Keratinocyte (primary cell): ENCODE measurements at regions not wholly inside any gene's neighbourhood (a gene's known extent, or its start where the extent isn't known, plus 50 kb on each side); places are given as distances from the start of the nearest gene placed in this dataset.
A peak's percentile ranks its signal among the peaks of the same experiment; 100 is the strongest.

Experiments used
- DNase-seq: peaks from one replicate; pipeline ENCODE4 v3.0.0-alpha.2; 2011; ENCODE audit warnings: low read depth, missing footprints, low spot score
- FAIRE-seq: peaks from 2 replicates; lab custom pipeline; 2011; peaks lifted over from hg19 to GRCh38; lab: Jason Lieb, UNC
- H2AFZ ChIP-seq: 2 replicates; pipeline ENCODE4 v1.6.0; 2012; ENCODE audit warnings: low read length, control low read depth, inconsistent platforms; ENCODE audit not compliant: control insufficient read depth
- H3K27ac ChIP-seq: 2 replicates; pipeline ENCODE4 v1.5.1; 2011; ENCODE audit warnings: low read length; ENCODE audit not compliant: control insufficient read depth, insufficient read depth
- H3K27me3 ChIP-seq: 3 replicates; pipeline ENCODE4 v1.6.0; 2011; ENCODE audit warnings: low read length; ENCODE audit not compliant: control insufficient read depth, insufficient read depth; ENCODE audit errors: extremely low read depth
- H3K36me3 ChIP-seq, 2 experiments: 2 replicates in 1 of 2; 3 replicates in 1 of 2; pipeline ENCODE4 v1.5.1; 2011; ENCODE audit warnings: low read length in 2 of 2, mild to moderate bottlenecking in 1 of 2; ENCODE audit not compliant: control insufficient read depth in 2 of 2, insufficient read depth in 2 of 2; ENCODE audit errors: extremely low read depth in 1 of 2
- H3K4me1 ChIP-seq: 3 replicates; pipeline ENCODE4 v1.5.1; 2011; ENCODE audit warnings: low read length; ENCODE audit not compliant: control insufficient read depth, insufficient read depth; ENCODE audit errors: extremely low read depth
- H3K4me2 ChIP-seq: 3 replicates; pipeline ENCODE4 v1.6.0; 2011; ENCODE audit warnings: low read depth, low read length; ENCODE audit not compliant: control insufficient read depth, insufficient read depth; ENCODE audit errors: extremely low read depth
- H3K4me3 ChIP-seq, 3 experiments: fragments of 200-600 bp in 1 of 3; sonication (generic) in 1 of 3; 2 replicates in 2 of 3; 3 replicates in 1 of 3; pipeline ENCODE4 v1.5.1; 2011 to 2016; ENCODE audit warnings: low read length in 3 of 3, mild to moderate bottlenecking in 3 of 3, control low read depth in 2 of 3, inconsistent platforms in 1 of 3, low read depth in 1 of 3, mixed read lengths in 1 of 3, mixed run types in 1 of 3, moderate library complexity in 1 of 3; ENCODE audit not compliant: control insufficient read depth in 2 of 3, insufficient read depth in 2 of 3; ENCODE audit errors: extremely low read depth in 1 of 3
- H3K79me2 ChIP-seq: 2 replicates; pipeline ENCODE4 v1.6.0; 2012; ENCODE audit warnings: low read length; ENCODE audit not compliant: control insufficient read depth, insufficient read depth
- H3K9ac ChIP-seq: 3 replicates; pipeline ENCODE4 v1.6.0; 2011; ENCODE audit warnings: low read length; ENCODE audit not compliant: control insufficient read depth, insufficient read depth; ENCODE audit errors: extremely low read depth
- H3K9me1 ChIP-seq: 3 replicates; pipeline ENCODE4 v1.6.0; 2011; ENCODE audit warnings: low read length; ENCODE audit not compliant: control insufficient read depth, insufficient read depth; ENCODE audit errors: extremely low read depth
- H3K9me3 ChIP-seq: 2 replicates; pipeline ENCODE4 v1.5.1; 2012; ENCODE audit warnings: low read depth, low read length; ENCODE audit not compliant: control insufficient read depth
- H4K20me1 ChIP-seq: 3 replicates; pipeline ENCODE4 v1.6.0; 2011; ENCODE audit warnings: low read length; ENCODE audit not compliant: control insufficient read depth, insufficient read depth; ENCODE audit errors: extremely low read depth
- EZH2 ChIP-seq: IDR thresholded peaks from one replicate; pipeline ENCODE4 v1.6.1; 2012; ENCODE audit warnings: inconsistent platforms, mild to moderate bottlenecking, low read length, moderate library complexity
- dilution Hi-C: fragments of 300-500 bp; cut with MboI; formaldehyde crosslinking; loops from one replicate; pipeline ENCODE4 v1.7.0; 2020; ENCODE audit warnings: low sequenced_read_pairs; ENCODE audit not compliant: extremely low pct_ligation_motif_present
- TF ChIP-seq, protein P1 (sequence below), 3 experiments: IDR thresholded peaks in 1 of 3; conservative IDR thresholded peaks in 1 of 3; optimal IDR thresholded peaks in 1 of 3; 2 replicates in 2 of 3; 3 replicates in 1 of 3; pipeline versions ENCODE3 to v1.5.1; 2011; ENCODE audit warnings: low read length in 3 of 3, mild to moderate bottlenecking in 3 of 3, moderate library complexity in 2 of 3, control low read depth in 1 of 3, inconsistent platforms in 1 of 3; ENCODE audit not compliant: insufficient read depth in 2 of 3; ENCODE audit errors: extremely low read depth in 1 of 3

- peak overlapping the region; percentile 57 for H3K4me2 ChIP-seq
- H3K9me1 ChIP-seq = no peaks in the 10 kb centered on the region
- H3K36me3 ChIP-seq = no peaks in the 10 kb centered on the region
- TF ChIP-seq, protein P1, sequence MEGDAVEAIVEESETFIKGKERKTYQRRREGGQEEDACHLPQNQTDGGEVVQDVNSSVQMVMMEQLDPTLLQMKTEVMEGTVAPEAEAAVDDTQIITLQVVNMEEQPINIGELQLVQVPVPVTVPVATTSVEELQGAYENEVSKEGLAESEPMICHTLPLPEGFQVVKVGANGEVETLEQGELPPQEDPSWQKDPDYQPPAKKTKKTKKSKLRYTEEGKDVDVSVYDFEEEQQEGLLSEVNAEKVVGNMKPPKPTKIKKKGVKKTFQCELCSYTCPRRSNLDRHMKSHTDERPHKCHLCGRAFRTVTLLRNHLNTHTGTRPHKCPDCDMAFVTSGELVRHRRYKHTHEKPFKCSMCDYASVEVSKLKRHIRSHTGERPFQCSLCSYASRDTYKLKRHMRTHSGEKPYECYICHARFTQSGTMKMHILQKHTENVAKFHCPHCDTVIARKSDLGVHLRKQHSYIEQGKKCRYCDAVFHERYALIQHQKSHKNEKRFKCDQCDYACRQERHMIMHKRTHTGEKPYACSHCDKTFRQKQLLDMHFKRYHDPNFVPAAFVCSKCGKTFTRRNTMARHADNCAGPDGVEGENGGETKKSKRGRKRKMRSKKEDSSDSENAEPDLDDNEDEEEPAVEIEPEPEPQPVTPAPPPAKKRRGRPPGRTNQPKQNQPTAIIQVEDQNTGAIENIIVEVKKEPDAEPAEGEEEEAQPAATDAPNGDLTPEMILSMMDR (optimal IDR thresholded peaks at IDR 0.05 in 1 of 3, IDR thresholded peaks at IDR 0.05 in 1 of 3, conservative IDR thresholded peaks at IDR 0.05 in 1 of 3; ENCODE audit: extremely low read depth in 1 of 3, insufficient read depth in 2 of 3, low read length in 3 of 3) = no peak
- no peak for TF ChIP-seq EZH2
- H4K20me1 ChIP-seq = no peaks in the 10 kb centered on the region
- no peaks in the 10 kb centered on the region for H3K27me3 ChIP-seq
- no peak overlapping the region for H3K4me3 ChIP-seq
- H3K27ac ChIP-seq = no peak overlapping the region
- H3K4me1 ChIP-seq = no peaks in the 10 kb centered on the region
- FAIRE-seq (peak; percentile 46), DNase-seq (no peak)
- no peaks in the 10 kb centered on the region for H3K79me2 ChIP-seq
- dilution Hi-C loops = no loop called here
- H3K9ac ChIP-seq = no peak overlapping the region
- peak overlapping the region; percentile 96 for H2AFZ ChIP-seq
- H3K9me3 ChIP-seq = no peaks in the 10 kb centered on the region
Observed at GRCh38 chr6:121959501-121959900, 440.0 kb upstream of the HSF2 start.

GRCh38 chr6:121961619-121962125, 437.8 kb upstream of the HSF2 start:
- Histone ChIP-seq H4K20me1 (no peaks in the 10 kb centered on the region), H3K4me1 (no peaks in the 10 kb centered on the region), H3K27ac (no peak overlapping the region), H3K36me3 (no peaks in the 10 kb centered on the region), H2AFZ (no peak overlapping the region), H3K4me3 (no peak overlapping the region), H3K27me3 (no peaks in the 10 kb centered on the region), H3K9me3 (no peaks in the 10 kb centered on the region), H3K4me2 (no peak overlapping the region), H3K9me1 (no peaks in the 10 kb centered on the region), H3K9ac (no peak overlapping the region), H3K79me2 (no peaks in the 10 kb centered on the region)
- DNase-seq (no peak), FAIRE-seq (no peak)
- dilution Hi-C loops = no loop called here
- no peak for TF ChIP-seq EZH2
- TF ChIP-seq, protein P1 (optimal IDR thresholded peaks at IDR 0.05 in 1 of 3, IDR thresholded peaks at IDR 0.05 in 1 of 3, conservative IDR thresholded peaks at IDR 0.05 in 1 of 3; ENCODE audit: extremely low read depth in 1 of 3, insufficient read depth in 2 of 3, low read length in 3 of 3) = no peak
